Colon (tissue), 2 donors: ENCODE measurements at regions not wholly inside any gene's neighbourhood (a gene's known extent, or its start where the extent isn't known, plus 50 kb on each side); places are given as distances from the start of the nearest gene placed in this dataset.

Experiments
- FAIRE-seq: peaks from 2 replicates; lab custom pipeline; 2012; peaks lifted over from hg19 to GRCh38; lab: Jason Lieb, UNC
- donor health status: control.
- donor health status: control.

GRCh38 chr13:26829716-26830115 lies 69.1 kb upstream of the GPR12 start:
- FAIRE-seq, result no peak

DNA sequence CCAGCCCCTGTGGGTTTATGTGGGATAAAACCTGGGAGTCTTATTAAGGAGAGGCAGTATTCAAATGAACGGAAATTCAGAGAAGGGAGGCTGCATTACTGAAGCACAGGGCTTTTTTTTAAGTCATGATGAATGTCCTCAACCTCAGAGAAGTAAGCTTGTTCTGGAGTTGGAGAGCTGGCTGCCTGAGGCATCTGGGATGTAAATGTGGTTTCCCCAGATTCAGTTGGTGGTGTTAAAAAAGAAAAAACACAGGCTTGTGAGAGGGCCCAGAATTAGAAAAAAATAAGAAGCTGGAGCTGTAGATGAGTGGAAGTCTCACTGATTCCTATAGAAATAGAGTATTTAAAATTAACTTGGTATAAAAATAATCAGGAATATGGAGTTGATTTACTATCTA lies 64.0 kb upstream of the GPR12 start:
- FAIRE-seq, result no peak

- no peak for FAIRE-seq
Observed at GRCh38 chr13:26822146-26822545, 61.6 kb upstream of the GPR12 start.

DNA sequence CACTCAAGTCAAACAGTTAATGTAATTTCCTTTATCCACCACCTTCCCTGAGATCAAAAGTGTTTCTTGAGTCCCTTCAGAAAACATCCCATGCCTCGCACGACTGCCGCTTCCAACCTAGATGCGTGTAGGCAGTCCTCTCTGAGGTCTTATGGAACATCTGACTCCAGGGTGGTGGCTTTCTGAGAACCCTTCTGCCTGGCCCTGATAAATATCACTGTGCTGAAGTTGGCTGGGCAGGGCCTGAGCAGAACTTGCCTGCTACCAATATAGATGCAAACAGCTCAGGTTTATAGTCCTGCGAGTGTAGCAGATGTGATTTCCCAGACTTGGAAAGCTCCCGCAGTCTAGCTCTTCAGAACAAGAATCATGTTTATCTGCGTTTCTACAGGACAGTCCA lies 61.1 kb upstream of the GPR12 start:
- FAIRE-seq, result no peak

- FAIRE-seq, result no peak
Observed at GRCh38 chr13:26820871-26821270, 60.3 kb upstream of the GPR12 start.

DNA sequence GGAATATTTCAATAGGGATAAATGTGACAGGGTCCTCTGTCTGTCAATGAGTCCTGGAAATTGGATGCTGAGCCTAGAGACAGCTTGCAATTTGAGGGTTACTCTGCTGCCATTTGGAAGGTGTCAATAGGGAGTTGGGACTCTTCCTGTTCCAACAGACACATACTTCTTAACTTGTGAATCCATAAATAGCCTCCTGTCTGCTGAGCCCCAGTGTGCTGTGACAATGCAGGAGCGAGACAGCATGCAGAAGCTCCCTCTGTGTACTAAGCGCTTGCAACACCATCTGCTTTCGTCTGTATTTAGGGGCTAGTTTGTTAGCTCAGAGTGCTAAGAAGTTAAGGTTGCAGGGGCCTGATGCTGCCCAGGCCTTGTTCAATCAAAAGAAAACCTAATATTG lies 58.5 kb upstream of the GPR12 start:
- no peak for FAIRE-seq

DNA sequence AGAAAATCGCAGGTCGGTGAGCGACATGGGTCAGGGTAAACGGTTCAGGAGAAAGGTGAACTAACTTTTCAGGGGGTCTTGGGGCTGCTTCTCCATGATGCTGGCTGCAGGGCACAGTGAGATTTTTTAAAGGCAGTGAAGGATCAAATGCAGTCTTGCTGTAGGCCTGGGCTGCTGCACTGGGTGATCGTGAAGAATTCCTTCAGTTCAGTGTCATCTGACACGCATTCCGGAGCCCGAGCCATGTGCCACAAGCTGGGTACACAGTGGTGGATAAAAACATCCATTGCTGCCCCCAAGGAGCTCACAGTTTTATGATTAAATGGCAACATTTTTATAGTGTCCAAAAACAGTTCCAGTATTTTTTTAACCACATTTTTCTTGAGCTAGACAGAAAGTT lies 56.3 kb upstream of the GPR12 start:
- FAIRE-seq, result no peak

DNA sequence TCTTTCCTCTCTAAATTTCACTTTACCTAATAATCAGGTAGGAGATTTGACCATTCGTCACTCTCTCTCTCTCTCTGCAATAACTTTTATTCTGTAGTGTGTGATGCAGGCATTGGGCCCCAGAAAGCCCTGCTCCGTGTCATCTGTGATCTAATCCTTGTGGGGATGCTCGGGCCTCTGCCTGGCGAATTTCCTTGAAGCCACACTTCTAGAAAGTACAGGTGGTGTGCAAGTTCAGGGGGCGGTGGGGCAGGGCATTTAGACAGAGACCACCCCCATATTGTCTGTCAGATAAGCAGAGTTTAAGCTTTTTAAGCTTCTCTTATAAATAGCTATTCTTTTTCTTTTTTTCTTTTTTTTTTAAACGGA lies 53.4 kb upstream of the GPR12 start:
- FAIRE-seq, result no peak

DNA sequence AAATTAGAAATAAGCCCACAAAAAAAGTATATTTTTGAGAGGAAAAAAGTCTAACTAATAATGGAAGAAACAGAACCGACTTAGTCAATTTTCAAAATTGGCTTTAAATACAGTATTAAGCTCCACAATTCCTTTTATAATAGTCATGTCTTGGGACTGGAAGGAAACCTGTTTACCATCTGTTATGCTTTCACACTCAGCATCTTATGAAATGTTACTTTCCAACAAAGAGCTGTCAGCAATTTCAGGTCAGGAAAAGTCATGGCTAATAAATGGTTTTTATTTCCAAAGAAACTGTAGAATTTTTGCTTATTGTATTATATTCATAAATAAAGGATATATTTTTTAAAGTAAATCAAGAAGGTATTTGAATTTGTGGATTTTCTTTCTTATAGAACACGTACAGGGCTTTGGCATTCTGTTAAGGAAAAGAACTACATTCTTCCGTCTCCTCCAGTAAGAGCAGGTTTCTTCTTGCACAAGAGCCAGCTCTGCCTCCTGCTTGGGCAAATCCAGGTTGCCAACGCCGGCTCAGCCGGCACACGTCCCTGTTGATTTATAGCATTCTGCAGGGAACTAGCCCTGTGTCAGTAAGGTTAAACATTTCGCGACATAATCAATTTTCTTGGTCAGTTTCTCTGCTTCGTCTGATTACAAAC lies 52.9 kb upstream of the GPR12 start:
- FAIRE-seq, result no peak

GRCh38 chr13:26811581-26811980 lies 51.0 kb upstream of the GPR12 start:
- no peak for FAIRE-seq
